MM.1S (cell line): ENCODE measurements at regions not wholly inside any gene's neighbourhood (a gene's known extent, or its start where the extent isn't known, plus 50 kb on each side); places are given as distances from the start of the nearest gene placed in this dataset.

ENCODE experiments used
- DNase-seq: peaks from one replicate; pipeline ENCODE4 v3.0.0-alpha.2; 2015
- H2AFZ ChIP-seq: fragments of 300-600 bp; sonication (generic); 2 replicates; pipeline ENCODE4 v1.6.0; 2016; ENCODE audit warnings: antibody characterized with exemption, low read length
- H3F3A ChIP-seq: fragments of 300-600 bp; sonication (generic); 2 replicates; pipeline ENCODE4 v1.6.1; 2016; ENCODE audit warnings: mild to moderate bottlenecking, antibody characterized with exemption, low read length, moderate library complexity, mixed read lengths; ENCODE audit not compliant: insufficient read depth
- H3K27ac ChIP-seq: fragments of 300-600 bp; sonication (generic); 2 replicates; pipeline ENCODE4 v1.5.1; 2016; ENCODE audit warnings: mild to moderate bottlenecking, low read length
- H3K27me3 ChIP-seq: fragments of 300-600 bp; sonication (generic); replicated peaks from 2 replicates; pipeline ENCODE4 v1.6.0; 2016; ENCODE audit warnings: low read length; ENCODE audit not compliant: insufficient read depth
- H3K36me3 ChIP-seq: fragments of 300-600 bp; sonication (generic); replicated peaks from 2 replicates; pipeline ENCODE4 v1.6.1; 2016; ENCODE audit warnings: mild to moderate bottlenecking, low read length, mixed read lengths; ENCODE audit not compliant: insufficient read depth
- H3K4me1 ChIP-seq: fragments of 300-600 bp; sonication (generic); 2 replicates; pipeline ENCODE4 v1.6.1; 2016; ENCODE audit warnings: low read length, mixed read lengths
- H3K4me2 ChIP-seq: fragments of 300-600 bp; sonication (generic); 2 replicates; pipeline ENCODE4 v1.6.0; 2016; ENCODE audit warnings: low read depth, low read length
- H3K4me3 ChIP-seq: fragments of 300-600 bp; sonication (generic); 2 replicates; pipeline ENCODE4 v1.5.1; 2016; ENCODE audit warnings: low read length, mixed read lengths
- H3K79me2 ChIP-seq: fragments of 300-600 bp; sonication (generic); 2 replicates; pipeline ENCODE4 v1.6.1; 2016; ENCODE audit warnings: mixed run types, low read length, mixed read lengths
- H3K9ac ChIP-seq: fragments of 300-600 bp; sonication (generic); 2 replicates; pipeline ENCODE4 v1.6.1; 2016; ENCODE audit warnings: low read length, mixed read lengths
- H3K9me2 ChIP-seq: fragments of 300-600 bp; sonication (generic); replicated peaks from 2 replicates; pipeline ENCODE4 v1.6.1; 2016; ENCODE audit warnings: mild to moderate bottlenecking, low read length, mixed read lengths; ENCODE audit not compliant: insufficient read depth
- H3K9me3 ChIP-seq: fragments of 300-600 bp; sonication (generic); replicated peaks from 2 replicates; pipeline ENCODE4 v1.6.1; 2016; ENCODE audit warnings: mild to moderate bottlenecking, low read length, mixed read lengths; ENCODE audit not compliant: insufficient read depth
- H4K20me1 ChIP-seq: fragments of 300-600 bp; sonication (generic); 2 replicates; pipeline ENCODE4 v1.6.1; 2016; ENCODE audit warnings: mild to moderate bottlenecking, low read length, moderate library complexity, mixed read lengths; ENCODE audit not compliant: insufficient read depth
- EZH2 ChIP-seq: fragments of 300-600 bp; sonication (generic); optimal IDR thresholded peaks from 2 replicates; pipeline ENCODE3; 2017; ENCODE audit warnings: low read depth, mild to moderate bottlenecking, antibody characterized with exemption, low read length, mixed read lengths
- EZH2phosphoT487 ChIP-seq: fragments of 300-600 bp; sonication (generic); IDR thresholded peaks from 2 replicates; pipeline ENCODE4 v1.6.1; 2018; ENCODE audit warnings: antibody characterized with exemption, low read length
- TF ChIP-seq, protein P1 (sequence below): fragments of 300-600 bp; sonication (generic); IDR thresholded peaks from 2 replicates; pipeline ENCODE4 v1.5.1; 2016; ENCODE audit warnings: antibody characterized with exemption, low read length, mixed read lengths

DNA sequence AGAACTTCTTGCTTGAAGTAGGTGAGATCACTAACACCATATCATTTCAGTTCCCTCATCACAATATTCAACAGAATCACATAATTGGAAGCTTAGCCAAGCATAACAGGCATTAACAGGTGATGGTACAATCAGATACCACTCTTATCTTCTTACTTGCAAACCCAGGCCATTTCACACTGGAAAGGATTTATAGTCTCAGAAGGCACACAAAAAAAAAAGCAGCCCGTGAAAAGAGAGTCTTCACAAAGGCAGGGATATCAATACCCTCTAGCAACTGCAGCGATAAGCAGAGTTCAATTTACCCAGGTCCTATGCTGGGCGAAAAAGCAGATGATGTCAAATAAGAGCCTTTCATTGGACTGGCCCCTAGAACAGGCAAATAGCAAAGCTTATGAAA is 1082.4 kb downstream of the XPNPEP1 start:
- H3K9me3 ChIP-seq = no peaks in the 10 kb centered on the region
- no peaks in the 10 kb centered on the region for H3K9me2 ChIP-seq
- H3K9ac ChIP-seq = no peak overlapping the region
- no peak for DNase-seq
- H3K79me2 ChIP-seq = no peaks in the 10 kb centered on the region
- no peaks in the 10 kb centered on the region for H3K36me3 ChIP-seq
- no peaks in the 10 kb centered on the region for H3F3A ChIP-seq
- H3K4me3 ChIP-seq = no peak overlapping the region
- no peaks in the 10 kb centered on the region for H3K4me1 ChIP-seq
- TF ChIP-seq, protein P1, sequence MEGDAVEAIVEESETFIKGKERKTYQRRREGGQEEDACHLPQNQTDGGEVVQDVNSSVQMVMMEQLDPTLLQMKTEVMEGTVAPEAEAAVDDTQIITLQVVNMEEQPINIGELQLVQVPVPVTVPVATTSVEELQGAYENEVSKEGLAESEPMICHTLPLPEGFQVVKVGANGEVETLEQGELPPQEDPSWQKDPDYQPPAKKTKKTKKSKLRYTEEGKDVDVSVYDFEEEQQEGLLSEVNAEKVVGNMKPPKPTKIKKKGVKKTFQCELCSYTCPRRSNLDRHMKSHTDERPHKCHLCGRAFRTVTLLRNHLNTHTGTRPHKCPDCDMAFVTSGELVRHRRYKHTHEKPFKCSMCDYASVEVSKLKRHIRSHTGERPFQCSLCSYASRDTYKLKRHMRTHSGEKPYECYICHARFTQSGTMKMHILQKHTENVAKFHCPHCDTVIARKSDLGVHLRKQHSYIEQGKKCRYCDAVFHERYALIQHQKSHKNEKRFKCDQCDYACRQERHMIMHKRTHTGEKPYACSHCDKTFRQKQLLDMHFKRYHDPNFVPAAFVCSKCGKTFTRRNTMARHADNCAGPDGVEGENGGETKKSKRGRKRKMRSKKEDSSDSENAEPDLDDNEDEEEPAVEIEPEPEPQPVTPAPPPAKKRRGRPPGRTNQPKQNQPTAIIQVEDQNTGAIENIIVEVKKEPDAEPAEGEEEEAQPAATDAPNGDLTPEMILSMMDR = no peak
- no peak for TF ChIP-seq EZH2
- no peak for TF ChIP-seq EZH2phosphoT487
- no peak overlapping the region for H3K27ac ChIP-seq
- H3K27me3 ChIP-seq = no peaks in the 10 kb centered on the region
- no peak overlapping the region for H3K4me2 ChIP-seq
- no peaks in the 10 kb centered on the region for H4K20me1 ChIP-seq
- H2AFZ ChIP-seq = no peak overlapping the region

DNA sequence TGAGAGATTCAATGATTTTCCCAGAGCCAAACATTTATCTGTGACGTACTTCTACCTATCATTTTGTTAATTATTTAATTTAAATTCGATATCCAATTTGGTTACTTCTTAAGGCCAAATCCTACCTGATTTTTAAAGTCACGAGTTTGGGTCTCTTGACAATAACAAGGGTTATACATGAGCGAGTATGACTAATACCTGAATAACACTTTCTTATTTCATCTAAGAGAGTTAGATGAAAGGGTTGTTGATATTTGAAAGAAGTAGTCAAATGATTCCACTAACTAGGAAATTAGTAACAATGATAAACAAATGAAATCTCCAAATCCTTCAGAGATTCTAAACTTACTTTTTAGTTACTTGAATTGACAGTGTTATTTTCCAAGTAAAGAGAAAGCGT is 1086.9 kb downstream of the XPNPEP1 start:
- Histone ChIP-seq H4K20me1 (no peaks in the 10 kb centered on the region), H3K4me3 (no peak overlapping the region), H3K79me2 (no peaks in the 10 kb centered on the region), H3K9me3 (no peaks in the 10 kb centered on the region), H3K4me1 (no peaks in the 10 kb centered on the region), H3K36me3 (no peaks in the 10 kb centered on the region), H3K27me3 (no peaks in the 10 kb centered on the region), H3K9ac (no peak overlapping the region), H3F3A (no peaks in the 10 kb centered on the region), H3K4me2 (no peak overlapping the region), H3K27ac (no peak overlapping the region), H2AFZ (no peak overlapping the region), H3K9me2 (no peaks in the 10 kb centered on the region)
- no peak for DNase-seq
- TF ChIP-seq EZH2 (no peak), EZH2phosphoT487 (no peak)
- TF ChIP-seq, protein P1 = no peak

DNA sequence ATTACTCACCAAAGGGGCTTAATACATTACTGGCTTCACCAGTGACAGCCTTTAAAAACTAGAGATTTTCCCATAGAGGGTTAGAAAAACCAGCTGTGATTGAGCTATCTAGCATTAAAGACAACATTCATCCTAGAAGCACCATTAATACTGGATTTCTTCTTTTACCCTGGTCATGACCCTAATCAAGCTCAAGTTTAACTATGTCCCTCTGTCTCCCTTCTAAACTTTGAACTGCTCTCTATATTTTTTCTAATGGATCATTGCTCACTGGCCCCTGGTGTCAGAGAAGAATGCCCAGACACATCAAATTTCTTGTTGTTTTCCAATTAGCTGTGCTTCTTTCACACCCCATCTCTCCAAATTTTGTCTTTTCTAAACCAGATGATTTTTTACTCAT is 1101.3 kb downstream of the XPNPEP1 start:
- Histone ChIP-seq H3K9me2 (no peaks in the 10 kb centered on the region), H3F3A (no peaks in the 10 kb centered on the region), H3K9me3 (no peaks in the 10 kb centered on the region), H2AFZ (no peak overlapping the region), H4K20me1 (no peaks in the 10 kb centered on the region), H3K4me2 (no peak overlapping the region), H3K9ac (no peak overlapping the region), H3K27ac (no peak overlapping the region), H3K4me1 (no peaks in the 10 kb centered on the region), H3K36me3 (no peaks in the 10 kb centered on the region), H3K79me2 (no peaks in the 10 kb centered on the region), H3K27me3 (no peaks in the 10 kb centered on the region), H3K4me3 (no peak overlapping the region)
- no peak for TF ChIP-seq EZH2phosphoT487
- no peak for DNase-seq

DNA sequence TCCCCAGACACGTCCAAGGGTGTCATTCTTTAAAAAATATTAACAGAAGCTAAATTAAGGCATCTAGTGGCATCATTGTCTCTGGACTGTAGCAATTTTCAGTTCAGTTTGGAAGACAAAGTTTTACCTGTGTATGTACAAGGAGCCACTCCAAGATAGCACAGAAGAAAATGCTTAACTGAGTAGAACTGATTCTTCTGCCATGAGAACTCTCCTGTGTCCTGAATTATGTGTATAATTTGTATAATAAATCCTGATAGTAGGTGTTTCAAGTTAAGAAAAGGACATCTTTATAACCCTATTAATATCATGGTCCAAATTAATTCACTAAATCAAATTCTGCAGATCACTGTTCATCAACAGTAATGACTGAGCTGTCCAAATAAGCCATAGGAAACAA is 1104.0 kb downstream of the XPNPEP1 start:
- DNase-seq = no peak
- H3K4me2 ChIP-seq = no peak overlapping the region
- H4K20me1 ChIP-seq = no peaks in the 10 kb centered on the region
- H3K36me3 ChIP-seq = no peaks in the 10 kb centered on the region
- no peaks in the 10 kb centered on the region for H3K9me2 ChIP-seq
- no peak overlapping the region for H3K9ac ChIP-seq
- TF ChIP-seq EZH2phosphoT487 (no peak), EZH2 (no peak)
- TF ChIP-seq, protein P1 = no peak
- no peaks in the 10 kb centered on the region for H3F3A ChIP-seq
- H3K9me3 ChIP-seq = no peaks in the 10 kb centered on the region
- H3K27me3 ChIP-seq = no peaks in the 10 kb centered on the region
- H3K79me2 ChIP-seq = no peaks in the 10 kb centered on the region
- H2AFZ ChIP-seq = no peak overlapping the region
- no peak overlapping the region for H3K4me3 ChIP-seq
- no peak overlapping the region for H3K27ac ChIP-seq
- no peaks in the 10 kb centered on the region for H3K4me1 ChIP-seq
